HG02798 (cell line): ENCODE measurements at regions not wholly inside any gene's neighbourhood (a gene's known extent, or its start where the extent isn't known, plus 50 kb on each side); places are given as distances from the start of the nearest gene placed in this dataset.

Experiments
- ATAC-seq: cut with Tn5 transposase; IDR thresholded peaks from one replicate; pipeline ENCODE4 v1.9.1; 2021; ENCODE audit warnings: mild to moderate bottlenecking; ENCODE audit not compliant: unreplicated experiment, poor library complexity

DNA sequence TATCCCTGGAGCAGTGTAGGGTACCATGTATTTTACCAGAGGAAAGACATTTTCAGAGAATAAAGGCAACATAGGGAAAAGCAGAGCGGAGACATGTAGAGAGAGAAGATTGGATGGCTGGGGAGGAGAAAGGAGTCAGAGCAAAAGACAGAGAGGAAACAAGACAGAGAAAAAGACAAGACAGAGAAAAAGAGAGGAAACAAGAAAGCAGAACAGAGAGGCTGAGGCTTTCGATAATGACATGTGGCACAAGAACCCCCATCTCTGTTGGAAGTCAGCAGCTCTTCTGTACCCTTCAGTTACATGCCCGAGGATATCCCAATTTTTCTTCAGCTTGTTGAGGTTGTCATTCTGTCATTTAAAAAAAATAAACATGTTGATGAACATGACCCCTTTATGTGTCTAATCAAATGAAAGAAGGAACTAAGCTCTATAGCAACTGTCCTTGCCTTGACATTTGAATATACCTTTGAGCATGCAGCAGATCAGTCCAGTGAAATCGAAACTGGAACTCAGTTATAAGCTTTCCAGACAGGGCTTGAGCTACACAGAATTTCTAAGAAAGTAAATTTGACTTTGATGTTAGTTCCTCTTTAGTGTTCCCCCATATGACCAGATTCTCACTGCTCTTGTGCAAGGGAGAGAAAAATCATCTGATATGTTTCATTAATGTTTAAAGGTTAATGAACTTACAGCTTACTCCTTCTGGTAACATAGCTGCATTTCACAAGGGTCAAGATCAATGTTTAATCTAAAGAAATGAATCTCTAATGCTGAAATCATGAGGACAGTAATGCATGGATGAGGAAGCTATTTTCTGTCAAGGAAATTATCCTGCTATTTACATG is 75.1 kb upstream of the SP4 start:
- peak; percentile 84 for ATAC-seq

GRCh38 chr7:21353388-21353780 is 74.5 kb upstream of the SP4 start:
- ATAC-seq, result no peak

DNA sequence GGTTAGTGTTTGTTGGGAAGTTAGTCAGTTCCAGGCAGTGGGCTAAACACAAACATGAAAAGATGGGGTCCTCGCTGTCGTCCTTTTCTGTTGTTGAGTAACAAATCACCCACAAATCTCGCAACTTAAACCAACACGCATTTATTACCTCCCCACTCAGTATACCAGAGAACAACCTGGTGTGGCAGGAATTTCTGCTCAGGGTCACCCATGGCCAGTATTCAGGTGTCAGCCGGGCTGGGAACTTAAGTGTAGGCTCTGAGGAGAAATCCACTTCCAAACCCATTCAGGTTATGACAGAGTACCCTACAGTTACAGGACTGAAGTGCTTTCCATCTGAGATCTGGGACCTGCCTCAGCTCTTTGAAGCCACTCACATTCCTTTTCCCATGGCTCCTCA is 73.6 kb upstream of the SP4 start:
- ATAC-seq, result no peak

- peak; percentile 82 for ATAC-seq
Observed at GRCh38 chr7:21355406-21355874, 72.4 kb upstream of the SP4 start.

GRCh38 chr7:21356616-21357015 is 71.3 kb upstream of the SP4 start:
- ATAC-seq, result no peak

DNA sequence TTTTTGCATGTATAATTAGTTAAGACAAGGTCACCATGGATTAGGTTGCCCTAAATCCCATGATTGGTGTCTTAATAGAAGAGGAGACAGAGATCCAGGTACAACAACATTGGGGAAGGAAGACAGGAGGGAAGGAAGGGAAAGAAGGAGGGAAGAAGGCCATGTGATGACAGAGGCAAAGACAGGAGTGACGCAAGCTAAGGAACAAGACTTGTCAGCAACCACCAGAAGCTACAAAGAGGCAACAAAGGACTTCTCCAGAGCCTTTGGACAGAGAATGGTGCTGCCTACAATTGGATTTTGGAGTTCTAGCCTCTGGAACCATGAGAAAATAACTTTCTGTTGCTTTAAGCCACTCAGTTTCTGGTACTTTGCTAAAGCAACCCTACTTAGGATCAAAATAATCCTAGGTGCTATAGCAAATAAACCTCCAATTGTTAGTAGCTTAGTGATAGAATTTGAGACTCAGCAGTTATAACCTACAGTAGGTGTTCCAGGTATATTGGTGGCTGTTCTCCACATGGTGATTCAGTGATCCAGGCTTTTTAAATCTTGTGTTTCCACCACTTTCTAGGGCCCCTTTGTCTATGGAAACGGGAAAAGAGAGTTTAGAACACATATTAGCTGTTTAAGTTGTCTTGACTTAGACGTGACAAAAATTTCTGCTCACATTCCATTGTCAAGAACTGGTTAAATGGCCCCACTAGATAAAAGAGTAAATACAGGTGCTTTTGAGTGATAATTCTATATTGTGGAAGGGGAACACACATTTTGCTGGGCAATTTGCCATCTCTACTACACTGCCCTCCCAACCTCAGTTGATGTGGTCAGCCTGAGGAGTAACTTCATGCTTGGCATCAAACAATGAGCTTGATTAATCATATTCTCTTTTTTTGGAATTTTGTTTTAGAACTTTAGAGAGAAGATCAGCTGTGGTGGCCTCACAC is 70.5 kb upstream of the SP4 start:
- ATAC-seq, result no peak

GRCh38 chr7:21358648-21359047 is 69.2 kb upstream of the SP4 start:
- ATAC-seq, result no peak

- ATAC-seq, result no peak
Observed at GRCh38 chr7:21359163-21359562, 68.7 kb upstream of the SP4 start.

GRCh38 chr7:21361413-21362125 is 66.3 kb upstream of the SP4 start:
- ATAC-seq, result peak; percentile 39

DNA sequence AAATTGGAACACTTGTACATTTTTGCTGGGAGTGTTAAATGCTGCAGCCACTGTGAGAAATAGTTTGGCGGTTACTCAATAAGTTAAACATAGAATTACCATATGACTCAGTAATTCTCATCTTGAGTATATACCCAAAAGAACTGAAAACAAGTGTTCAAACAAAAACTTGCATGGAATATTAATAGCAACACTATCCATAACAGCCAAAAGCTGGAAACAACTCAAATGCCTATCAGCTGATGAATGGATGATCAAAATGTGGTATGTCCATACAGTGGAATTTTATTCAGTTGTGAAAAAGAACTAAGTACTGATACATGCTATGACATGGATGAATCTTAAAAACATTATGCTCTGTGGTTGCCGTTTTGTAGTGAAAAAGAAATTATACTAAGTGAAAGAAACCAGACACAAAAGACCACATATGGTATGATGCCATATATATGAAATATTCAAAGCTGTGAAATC is 63.0 kb upstream of the SP4 start:
- peak; percentile 81 for ATAC-seq

DNA sequence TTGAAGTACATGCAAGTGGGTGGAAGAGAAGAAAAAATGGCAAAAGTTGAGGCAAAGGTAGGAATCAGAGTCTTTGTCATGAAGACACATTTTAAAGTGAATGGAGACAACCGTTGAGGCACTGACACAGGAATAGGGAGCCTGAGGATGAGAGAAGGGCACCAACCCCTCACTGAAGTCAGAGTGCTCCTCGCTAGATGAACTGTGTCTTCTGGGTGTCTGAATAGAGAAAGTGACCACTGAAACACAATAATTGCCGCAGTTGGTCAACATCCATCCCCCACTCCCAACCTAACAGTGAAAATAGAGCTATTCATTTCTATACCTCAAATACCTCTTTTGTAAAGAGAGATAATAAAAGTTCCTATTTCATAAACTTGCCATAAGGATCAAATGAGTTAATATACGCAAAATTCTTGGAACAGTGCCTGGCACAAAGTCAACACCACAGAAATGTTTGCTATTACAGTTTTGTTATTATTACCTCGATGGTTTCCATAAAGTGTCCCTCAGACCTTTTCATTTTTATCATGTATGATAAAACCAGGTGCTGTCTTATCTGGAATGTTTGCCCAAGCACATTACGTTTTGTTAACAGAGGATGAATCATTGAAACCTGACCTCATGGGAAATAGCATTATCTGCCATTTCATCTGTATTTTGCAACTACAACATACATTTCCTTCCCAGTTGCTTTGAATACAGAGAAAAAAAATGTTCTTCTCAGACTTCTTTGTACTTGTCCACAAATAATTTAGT is 61.8 kb upstream of the SP4 start:
- ATAC-seq, result no peak

DNA sequence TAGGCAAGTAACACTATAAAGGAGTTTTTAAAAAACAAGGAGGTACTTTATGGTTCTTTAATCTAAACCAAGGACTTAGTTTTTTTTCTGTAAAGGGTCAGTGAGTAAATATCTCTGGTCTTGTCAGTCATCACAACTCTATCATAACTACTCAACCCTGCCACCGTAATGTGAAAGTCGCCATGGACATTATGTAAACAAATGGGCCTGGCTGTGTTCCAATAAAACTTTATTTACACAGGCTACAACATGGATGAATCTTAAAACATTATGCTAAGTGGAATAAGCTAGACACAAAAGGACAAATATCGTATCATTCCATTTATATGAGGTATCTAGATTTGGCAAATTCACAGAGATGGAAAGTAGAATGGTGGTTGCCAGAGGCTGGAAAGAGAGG is 60.8 kb upstream of the SP4 start:
- ATAC-seq, result no peak

GRCh38 chr7:21367537-21367936 is 60.3 kb upstream of the SP4 start:
- ATAC-seq, result no peak

GRCh38 chr7:21368317-21368716 is 59.6 kb upstream of the SP4 start:
- no peak for ATAC-seq

GRCh38 chr7:21370283-21370982 is 57.5 kb upstream of the SP4 start:
- ATAC-seq, result no peak

GRCh38 chr7:21371360-21371759 is 56.5 kb upstream of the SP4 start:
- peak; percentile 72 for ATAC-seq

DNA sequence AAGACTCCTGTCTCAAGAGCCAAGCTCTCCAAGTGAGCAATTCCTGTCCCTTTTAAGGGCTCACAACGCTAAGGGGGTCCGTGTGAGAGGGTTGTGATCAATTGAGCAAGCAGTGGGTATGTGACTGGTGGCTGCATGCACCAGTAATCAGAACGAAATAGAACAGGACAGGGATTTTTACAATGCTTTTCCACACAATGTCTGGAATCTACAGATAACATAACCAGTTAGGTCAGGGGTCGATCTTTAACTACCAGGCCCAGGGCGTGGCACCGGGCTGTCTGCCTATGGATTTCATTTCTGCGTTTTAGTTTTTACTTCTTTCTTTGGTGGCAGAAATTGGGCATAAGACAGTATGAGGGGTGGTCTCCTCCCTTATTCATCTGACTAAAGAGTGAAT is 54.9 kb upstream of the SP4 start:
- ATAC-seq, result no peak

- no peak for ATAC-seq
Observed at GRCh38 chr7:21374134-21374533, 53.7 kb upstream of the SP4 start.

DNA sequence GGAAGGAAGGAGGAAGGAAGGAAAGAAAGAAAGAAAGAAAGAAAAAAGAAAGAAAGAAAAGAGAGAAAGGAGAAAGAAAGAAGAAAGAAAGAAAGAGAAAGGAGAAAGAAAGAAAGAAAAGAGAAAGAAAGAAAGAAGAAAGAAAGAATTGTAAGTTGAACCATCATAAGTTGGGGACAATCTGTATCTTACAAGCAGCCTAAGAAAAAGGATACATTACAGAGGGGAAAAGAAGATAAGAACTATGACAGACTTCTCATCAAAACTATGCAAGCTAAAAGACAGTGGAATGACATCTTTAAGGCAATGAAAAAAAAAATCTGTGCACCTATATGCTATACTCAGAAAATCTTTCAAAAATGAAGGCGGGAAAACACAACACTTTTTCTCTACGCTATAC is 50.3 kb upstream of the SP4 start:
- ATAC-seq, result no peak
